ENCODE measurements at regions not wholly inside any gene's neighbourhood (a gene's known extent, or its start where the extent isn't known, plus 50 kb on each side); places are given as distances from the start of the nearest gene placed in this dataset.

GRCh38 chr5:158289967-158290366, 431.0 kb upstream of the CLINT1 start:
- TF ChIP-seq POLR2AphosphoS5 (IDR thresholded peaks at IDR 0.05) (no peak), CTCF (IDR thresholded peaks at IDR 0.05) (no peak)
- Histone ChIP-seq H3K27me3 (no peaks in the 10 kb centered on the region), H3K4me3 (no peak overlapping the region), H3K27ac (no peak overlapping the region), H3K9me3 (peaks cover 0 to 8% (median 1%) of the 10 kb centered on the region in 4 donors), H3K36me3 (no peaks in the 10 kb centered on the region), H3K4me1 (no peaks in the 10 kb centered on the region)
- 92 to 93% methylated on average over 1 of the region's 1 CpG for WGBS, 2 donors
- ATAC-seq (ENCODE audit: low FRiP score in 2 of 2) (no peak), DNase-seq (no peak)

- WGBS, 2 donors: 72 to 92% methylated on average over 1 of the region's 1 CpG
- Histone ChIP-seq H3K9me3 (peaks cover 0 to 2% (median under 1%) of the 10 kb centered on the region in 4 donors), H3K36me3 (no peaks in the 10 kb centered on the region), H3K27ac (no peak overlapping the region), H3K4me3 (no peak overlapping the region), H3K27me3 (no peaks in the 10 kb centered on the region), H3K4me1 (no peaks in the 10 kb centered on the region)
- no peak for TF ChIP-seq POLR2AphosphoS5 (IDR thresholded peaks at IDR 0.05)
- TF ChIP-seq POLR2A (IDR thresholded peaks at IDR 0.05): no peak
- TF ChIP-seq CTCF (IDR thresholded peaks at IDR 0.05): no peak
- no peak for TF ChIP-seq EP300 (IDR thresholded peaks at IDR 0.05)
- no peak for DNase-seq
- ATAC-seq (ENCODE audit: low FRiP score in 2 of 2): no peak
These were observed 429.3 kb upstream of the CLINT1 start for GRCh38 chr5:158288272-158288657.

GRCh38 chr5:158287643-158288271, 428.8 kb upstream of the CLINT1 start:
- TF ChIP-seq POLR2A (IDR thresholded peaks at IDR 0.05) (no peak), EP300 (IDR thresholded peaks at IDR 0.05) (no peak), CTCF (IDR thresholded peaks at IDR 0.05) (no peak), POLR2AphosphoS5 (IDR thresholded peaks at IDR 0.05) (no peak)
- 42 to 45% methylated on average over 12 of the region's 12 CpGs for WGBS, 2 donors
- Histone ChIP-seq H3K9me3 (no peaks in the 10 kb centered on the region), H3K27ac (no peak overlapping the region), H3K27me3 (no peaks in the 10 kb centered on the region), H3K36me3 (no peaks in the 10 kb centered on the region), H3K4me1 (no peaks in the 10 kb centered on the region), H3K4me3 (no peak overlapping the region)
- DNase-seq: no peak
- no peak for ATAC-seq (ENCODE audit: low FRiP score in 2 of 2)

- no peaks in the 10 kb centered on the region for H3K4me1 ChIP-seq
- no peaks in the 10 kb centered on the region for H3K27me3 ChIP-seq
- H3K9me3 ChIP-seq: no peaks in the 10 kb centered on the region
- TF ChIP-seq EP300 (IDR thresholded peaks at IDR 0.05) (no peak), POLR2AphosphoS5 (IDR thresholded peaks at IDR 0.05) (no peak), CTCF (IDR thresholded peaks at IDR 0.05) (no peak), POLR2A (IDR thresholded peaks at IDR 0.05) (no peak)
- H3K27ac ChIP-seq: no peak overlapping the region
- no peak for ATAC-seq (ENCODE audit: low FRiP score in 2 of 2)
- no peak overlapping the region for H3K4me3 ChIP-seq
- 78 to 86% methylated on average over 1 of the region's 1 CpG for WGBS, 2 donors
- DNase-seq: no peak
- H3K36me3 ChIP-seq: no peaks in the 10 kb centered on the region
These were observed 427.9 kb upstream of the CLINT1 start for GRCh38 chr5:158286827-158287226.

GRCh38 chr5:158285698-158286097, 426.8 kb upstream of the CLINT1 start:
- DNase-seq (no peak), ATAC-seq (ENCODE audit: low FRiP score in 2 of 2) (no peak)
- TF ChIP-seq CTCF (IDR thresholded peaks at IDR 0.05): no peak
- TF ChIP-seq POLR2AphosphoS5 (IDR thresholded peaks at IDR 0.05): no peak
- no peak for TF ChIP-seq EP300 (IDR thresholded peaks at IDR 0.05)
- no peak for TF ChIP-seq POLR2A (IDR thresholded peaks at IDR 0.05)
- Histone ChIP-seq H3K27ac (no peak overlapping the region), H3K4me1 (no peaks in the 10 kb centered on the region), H3K9me3 (no peaks in the 10 kb centered on the region), H3K4me3 (no peak overlapping the region), H3K27me3 (no peaks in the 10 kb centered on the region), H3K36me3 (no peaks in the 10 kb centered on the region)
- 87 to 89% methylated on average over 5 to 6 of the region's 6 CpGs for WGBS, 2 donors
